OCI-LY3 (cell line): ENCODE measurements at regions not wholly inside any gene's neighbourhood (a gene's known extent, or its start where the extent isn't known, plus 50 kb on each side); places are given as distances from the start of the nearest gene placed in this dataset.

Experiments used
- H2AFZ ChIP-seq: fragments of 200-600, 300-600 bp; shearing (Covaris generic); 2 replicates; pipeline ENCODE4 v1.6.0; 2014; ENCODE audit warnings: antibody characterized with exemption, low read depth, low read length
- H3K27ac ChIP-seq: fragments of 200-600, 300-600 bp; sonication (generic); 2 replicates; pipeline ENCODE4 v1.5.1; 2014; ENCODE audit warnings: mild to moderate bottlenecking, low read length, moderate library complexity, mixed read lengths
- H3K27me3 ChIP-seq: fragments of 200-600, 300-600 bp; sonication (generic); 2 replicates; pipeline ENCODE4 v1.6.1; 2014; ENCODE audit warnings: low read depth, low read length, mixed read lengths
- H3K36me3 ChIP-seq: fragments of 200-600, 300-600 bp; sonication (generic); replicated peaks from 2 replicates; pipeline ENCODE3; 2014; ENCODE audit warnings: low read depth, low read length, mixed read lengths
- H3K4me1 ChIP-seq: fragments of 300-600, 200-600 bp; sonication (generic); 2 replicates; pipeline ENCODE4 v1.6.1; 2014; ENCODE audit warnings: low read length, mixed read lengths
- H3K4me2 ChIP-seq: fragments of 200-600, 300-600 bp; sonication (generic); 2 replicates; pipeline ENCODE4 v1.6.1; 2014; ENCODE audit warnings: low read length, mixed read lengths
- H3K4me3 ChIP-seq: fragments of 300-600, 200-600 bp; sonication (generic); 2 replicates; pipeline ENCODE4 v1.5.1; 2014; ENCODE audit warnings: antibody characterized with exemption, mild to moderate bottlenecking, low read length, moderate library complexity
- H3K79me2 ChIP-seq: fragments of 300-600, 200-600 bp; shearing (Covaris generic); 2 replicates; pipeline ENCODE4 v1.6.1; 2014; ENCODE audit warnings: mild to moderate bottlenecking, low read length, mixed read lengths
- H3K9ac ChIP-seq: fragments of 300-600, 200-600 bp; shearing (Covaris generic); 2 replicates; pipeline ENCODE4 v1.6.0; 2014; ENCODE audit warnings: mild to moderate bottlenecking, low read length, moderate library complexity
- H3K9me3 ChIP-seq: fragments of 200-600, 300-600 bp; shearing (Covaris generic); 2 replicates; pipeline ENCODE4 v1.6.1; 2014; ENCODE audit warnings: low read length, mixed read lengths; ENCODE audit not compliant: insufficient read depth
- H4K20me1 ChIP-seq: fragments of 200-600, 300-600 bp; sonication (generic); 2 replicates; pipeline ENCODE4 v1.6.1; 2016; ENCODE audit warnings: low read length, mixed read lengths; ENCODE audit not compliant: insufficient read depth
- EZH2phosphoT487 ChIP-seq: fragments of 200-600 bp; shearing (Covaris generic); IDR thresholded peaks from 2 replicates; pipeline ENCODE4 v1.6.1; 2018; ENCODE audit warnings: antibody characterized with exemption, mixed run types, low read depth
- TF ChIP-seq, protein P1 (sequence below): fragments of 200-600, 300-600 bp; sonication (generic); IDR thresholded peaks from 2 replicates; pipeline ENCODE4 v1.5.1; 2014; ENCODE audit warnings: antibody characterized with exemption, low read length, low read depth

DNA sequence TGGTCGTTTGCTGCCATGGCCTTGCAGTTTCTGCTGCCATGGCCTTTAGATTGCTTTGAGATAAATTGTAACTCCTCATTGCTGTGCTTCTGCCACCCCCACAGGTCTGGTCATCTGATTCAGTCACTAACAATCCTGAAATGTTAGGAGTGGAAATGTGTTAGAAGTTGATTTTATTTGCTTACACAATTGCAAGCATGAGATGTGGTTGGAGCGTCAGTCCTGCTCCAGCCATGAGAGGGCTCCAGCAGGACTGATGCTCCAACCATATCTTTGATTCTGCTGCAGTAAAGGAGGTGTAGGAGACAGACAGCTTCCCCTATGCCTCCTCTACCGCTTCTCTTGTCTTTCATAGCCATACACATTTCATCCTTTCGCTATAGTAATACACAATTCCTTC lies 226.8 kb upstream of the RGS6 start:
- H2AFZ ChIP-seq, result no peak overlapping the region
- H3K27me3 ChIP-seq, result no peaks in the 10 kb centered on the region
- H3K4me2 ChIP-seq, result no peak overlapping the region
- no peak overlapping the region for H3K9ac ChIP-seq
- H4K20me1 ChIP-seq, result no peaks in the 10 kb centered on the region
- TF ChIP-seq EZH2phosphoT487, result no peak
- TF ChIP-seq, protein P1, sequence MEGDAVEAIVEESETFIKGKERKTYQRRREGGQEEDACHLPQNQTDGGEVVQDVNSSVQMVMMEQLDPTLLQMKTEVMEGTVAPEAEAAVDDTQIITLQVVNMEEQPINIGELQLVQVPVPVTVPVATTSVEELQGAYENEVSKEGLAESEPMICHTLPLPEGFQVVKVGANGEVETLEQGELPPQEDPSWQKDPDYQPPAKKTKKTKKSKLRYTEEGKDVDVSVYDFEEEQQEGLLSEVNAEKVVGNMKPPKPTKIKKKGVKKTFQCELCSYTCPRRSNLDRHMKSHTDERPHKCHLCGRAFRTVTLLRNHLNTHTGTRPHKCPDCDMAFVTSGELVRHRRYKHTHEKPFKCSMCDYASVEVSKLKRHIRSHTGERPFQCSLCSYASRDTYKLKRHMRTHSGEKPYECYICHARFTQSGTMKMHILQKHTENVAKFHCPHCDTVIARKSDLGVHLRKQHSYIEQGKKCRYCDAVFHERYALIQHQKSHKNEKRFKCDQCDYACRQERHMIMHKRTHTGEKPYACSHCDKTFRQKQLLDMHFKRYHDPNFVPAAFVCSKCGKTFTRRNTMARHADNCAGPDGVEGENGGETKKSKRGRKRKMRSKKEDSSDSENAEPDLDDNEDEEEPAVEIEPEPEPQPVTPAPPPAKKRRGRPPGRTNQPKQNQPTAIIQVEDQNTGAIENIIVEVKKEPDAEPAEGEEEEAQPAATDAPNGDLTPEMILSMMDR, result no peak
- H3K9me3 ChIP-seq, result no peaks in the 10 kb centered on the region
- no peaks in the 10 kb centered on the region for H3K4me1 ChIP-seq
- no peak overlapping the region for H3K27ac ChIP-seq
- H3K79me2 ChIP-seq, result no peaks in the 10 kb centered on the region
- no peak overlapping the region for H3K4me3 ChIP-seq
- H3K36me3 ChIP-seq, result no peaks in the 10 kb centered on the region

DNA sequence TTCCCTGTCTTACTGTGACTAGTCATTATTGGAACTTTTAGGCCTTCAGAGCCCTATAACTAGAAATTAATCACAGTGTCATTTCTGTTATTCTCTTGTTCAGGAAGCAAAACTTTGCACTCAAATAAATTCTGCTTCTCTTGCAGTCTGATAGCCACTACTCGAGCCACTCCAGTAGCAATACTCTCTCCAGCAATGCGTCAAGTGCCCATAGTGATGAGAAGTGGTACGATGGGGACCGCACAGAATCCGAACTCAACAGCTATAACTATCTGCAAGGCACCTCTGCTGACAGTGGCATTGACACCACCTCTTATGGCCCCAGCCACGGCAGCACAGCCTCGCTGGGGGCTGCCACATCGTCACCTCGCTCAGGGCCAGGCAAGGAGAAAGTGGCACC lies 223.2 kb upstream of the RGS6 start:
- Histone ChIP-seq H3K27me3 (no peaks in the 10 kb centered on the region), H3K36me3 (no peaks in the 10 kb centered on the region)
- no peak for TF ChIP-seq EZH2phosphoT487

DNA sequence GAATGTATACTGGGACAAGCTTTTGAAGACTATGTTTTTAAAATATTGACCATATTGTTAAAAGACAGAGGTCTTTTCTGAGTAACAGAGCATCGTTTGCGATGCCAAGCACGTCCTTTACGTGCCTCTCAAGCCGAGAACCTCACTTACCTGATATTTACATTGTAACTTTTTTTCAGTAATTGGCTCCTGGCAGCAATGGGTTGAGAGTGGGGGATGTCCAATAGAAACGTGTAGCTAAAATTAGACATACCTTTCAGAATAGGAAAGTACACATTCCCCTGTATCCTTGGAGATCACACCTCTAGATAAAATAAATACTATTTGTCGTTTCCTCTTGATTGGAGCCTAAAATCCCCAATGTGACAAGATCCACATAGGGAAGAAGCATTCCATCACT lies 222.2 kb upstream of the RGS6 start:
- no peaks in the 10 kb centered on the region for H3K79me2 ChIP-seq
- no peak overlapping the region for H3K4me3 ChIP-seq
- no peak overlapping the region for H2AFZ ChIP-seq
- H3K27me3 ChIP-seq, result no peaks in the 10 kb centered on the region
- H4K20me1 ChIP-seq, result no peaks in the 10 kb centered on the region
- no peak overlapping the region for H3K27ac ChIP-seq
- no peaks in the 10 kb centered on the region for H3K36me3 ChIP-seq
- H3K9ac ChIP-seq, result no peak overlapping the region
- peaks cover 7% of the 10 kb centered on the region for H3K4me1 ChIP-seq
- no peaks in the 10 kb centered on the region for H3K9me3 ChIP-seq
- no peak overlapping the region for H3K4me2 ChIP-seq
- TF ChIP-seq, protein P1, result no peak
- TF ChIP-seq EZH2phosphoT487, result no peak

More for the DNA sequence above, 223.2 kb upstream of the RGS6 start:
- no peak overlapping the region for H3K9ac ChIP-seq
- no peak overlapping the region for H3K4me2 ChIP-seq
- no peaks in the 10 kb centered on the region for H3K9me3 ChIP-seq
- no peak overlapping the region for H3K4me3 ChIP-seq
- H3K27ac ChIP-seq, result no peak overlapping the region
- H2AFZ ChIP-seq, result no peak overlapping the region
- peaks cover 7% of the 10 kb centered on the region for H3K4me1 ChIP-seq
- no peaks in the 10 kb centered on the region for H3K79me2 ChIP-seq
- H4K20me1 ChIP-seq, result no peaks in the 10 kb centered on the region

DNA sequence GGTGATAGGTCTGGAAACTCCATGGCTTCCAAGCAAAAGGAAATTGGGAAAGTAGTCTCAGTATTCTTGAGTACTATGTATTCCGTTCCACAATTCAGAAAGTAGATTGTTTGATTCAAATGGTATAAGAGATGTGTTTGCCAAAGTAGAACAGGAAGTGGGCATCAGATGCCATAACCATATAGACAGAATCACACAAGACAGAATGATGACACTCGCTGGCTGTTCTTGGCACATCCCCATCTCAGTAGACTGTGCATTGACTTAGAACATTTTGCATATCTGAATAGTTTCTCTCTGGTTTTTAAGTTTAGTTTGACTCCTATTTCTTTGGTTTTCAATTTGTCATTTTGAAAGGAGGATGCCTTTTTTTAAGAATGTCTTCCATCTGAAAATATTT lies 221.1 kb upstream of the RGS6 start:
- Histone ChIP-seq H2AFZ (no peak overlapping the region), H3K9me3 (no peaks in the 10 kb centered on the region), H3K79me2 (no peaks in the 10 kb centered on the region), H3K4me3 (no peak overlapping the region), H3K27ac (no peak overlapping the region), H4K20me1 (no peaks in the 10 kb centered on the region), H3K4me1 (peaks cover 7% of the 10 kb centered on the region), H3K4me2 (no peak overlapping the region), H3K27me3 (no peaks in the 10 kb centered on the region), H3K36me3 (no peaks in the 10 kb centered on the region), H3K9ac (no peak overlapping the region)
- TF ChIP-seq, protein P1, result peak; percentile 26; the same call in 1 of the 2 replicates
- no peak for TF ChIP-seq EZH2phosphoT487

DNA sequence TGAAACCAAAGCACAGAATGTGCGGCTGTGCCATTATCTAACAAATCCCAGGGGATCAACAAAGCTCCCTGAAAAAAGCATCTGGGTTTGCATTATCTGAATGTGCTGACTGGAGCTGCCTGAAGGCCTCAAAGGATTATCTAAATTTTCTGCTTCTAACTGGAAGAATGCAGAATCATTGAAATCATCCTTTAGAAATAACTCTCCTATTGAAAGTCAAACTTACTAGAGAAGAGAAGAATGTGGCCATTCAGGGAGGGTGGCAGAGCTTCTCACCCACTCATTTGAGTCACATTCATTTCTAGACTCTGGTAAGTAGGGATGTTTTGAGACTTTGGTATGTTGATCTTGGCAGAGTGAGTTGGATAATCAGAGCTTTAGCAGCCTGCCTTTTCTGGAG lies 220.6 kb upstream of the RGS6 start:
- Histone ChIP-seq H3K27ac (no peak overlapping the region), H3K4me1 (peaks cover 7% of the 10 kb centered on the region), H2AFZ (no peak overlapping the region), H3K9ac (no peak overlapping the region), H3K36me3 (no peaks in the 10 kb centered on the region), H3K4me3 (no peak overlapping the region), H3K9me3 (no peaks in the 10 kb centered on the region), H4K20me1 (no peaks in the 10 kb centered on the region), H3K79me2 (no peaks in the 10 kb centered on the region), H3K4me2 (no peak overlapping the region), H3K27me3 (no peaks in the 10 kb centered on the region)
- TF ChIP-seq, protein P1, result no peak
- TF ChIP-seq EZH2phosphoT487, result no peak
